Stomach (tissue), 8 donors: ENCODE measurements at regions not wholly inside any gene's neighbourhood (a gene's known extent, or its start where the extent isn't known, plus 50 kb on each side); places are given as distances from the start of the nearest gene placed in this dataset.

Experiments
- DNase-seq, 2 donors: peaks; one replicate each; pipeline versions ENCODE4 v3.0.0 to v3.0.0-alpha.2; 2013 to 2019
- H3K27ac ChIP-seq, 5 donors: fragments of 200-600 bp in 4 of 5; sonication (generic) in 4 of 5; one replicate each; pipeline ENCODE4 v1.5.1; 2013 to 2019; ENCODE audit warnings: mild to moderate bottlenecking in 1 of 5, moderate library complexity in 1 of 5
- H3K27me3 ChIP-seq, 3 donors: fragments of 200-600 bp; sonication (generic); one replicate each; pipeline ENCODE4 v1.5.1; 2017 to 2019; ENCODE audit warnings: mixed run types in 1 of 3
- H3K36me3 ChIP-seq, 4 donors: fragments of 200-600 bp; sonication (generic); 1 replicate in 3 of 4; 2 replicates in 1 of 4; pipeline ENCODE4 v1.5.1; 2016 to 2019
- H3K4me1 ChIP-seq, 4 donors: fragments of 200-600 bp; sonication (generic); one replicate each; pipeline ENCODE4 v1.5.1; 2016 to 2019
- H3K4me3 ChIP-seq, 4 donors: fragments of 200-600 bp; sonication (generic) in 3 of 4; one replicate each; pipeline ENCODE4 v1.5.1; 2016 to 2019; ENCODE audit warnings: mild to moderate bottlenecking in 1 of 4
- H3K9me3 ChIP-seq, 4 donors: fragments of 200-600 bp; sonication (generic); one replicate each; pipeline ENCODE4 v1.5.1; 2016 to 2019
- EP300 ChIP-seq: sonication (generic); formaldehyde crosslinking; IDR thresholded peaks from one replicate; pipeline ENCODE4 v1.6.1; 2017; ENCODE audit warnings: antibody characterized with exemption
- POLR2A ChIP-seq, 4 donors: fragments of 450-650 bp; IDR thresholded peaks; one replicate each; pipeline ENCODE4 v1.6.1; 2016; ENCODE audit warnings: antibody characterized with exemption in 4 of 4, control low read depth in 2 of 4, mild to moderate bottlenecking in 1 of 4, moderate library complexity in 1 of 4
- POLR2AphosphoS5 ChIP-seq, 3 donors: sonication (generic); formaldehyde crosslinking; IDR thresholded peaks; one replicate each; pipeline ENCODE4 v1.6.1; 2016; ENCODE audit warnings: antibody characterized with exemption in 3 of 3
- WGBS, 5 donors: extraction: QIAGEN DNeasy Blood & Tissue Kit in 3 of 5; methylation state at CpG; one replicate each; pipeline versions ENCODE4 v1.1.5 to v1.1.7; 2013 to 2018; 5-methylcytosine and 5-hydroxymethylcytosine counted together
- intact Hi-C: fragments of 100-400 bp; cut with DNase I; formaldehyde crosslinking; loops from one replicate; pipeline ENCODE4 v1.15.1; 2023; ENCODE audit warnings: low total_unique reads
- TF ChIP-seq, protein P1 (sequence below), 7 experiments: fragments of 450-650 bp in 4 of 7; fragments of 200-600 bp in 3 of 7; sonication (generic) in 3 of 7; IDR thresholded peaks; one replicate each; pipeline ENCODE4 v1.5.1; 2016 to 2019; ENCODE audit warnings: antibody characterized with exemption in 7 of 7, control low read depth in 2 of 7, mild to moderate bottlenecking in 1 of 7
- donor health status: healthy with polysubstance abuse.
- donor health status: Bipolar disorder and iron deficiency.
- donor health status: healthy.

DNA sequence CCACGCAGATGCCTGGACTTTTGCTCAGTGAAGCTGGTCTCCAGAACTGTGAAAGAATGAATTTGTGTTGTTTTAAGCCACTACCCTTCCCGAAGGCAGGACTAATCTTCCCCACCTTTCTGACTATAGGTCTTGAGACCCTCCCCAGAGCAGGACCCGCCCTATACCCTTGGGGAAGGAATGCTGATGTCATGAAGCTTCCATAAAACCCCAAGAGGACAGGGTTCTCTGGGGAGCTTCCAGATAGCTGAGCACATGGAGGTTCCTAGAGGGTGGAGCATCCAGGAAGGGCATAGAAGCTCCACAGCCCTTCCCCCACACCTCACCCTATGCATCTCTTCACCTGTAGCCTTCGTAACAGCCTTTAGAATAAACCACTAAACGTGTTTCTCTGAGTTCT lies 287.8 kb downstream of the SOX9 start:
- no peaks in the 10 kb centered on the region for H3K36me3 ChIP-seq
- peaks cover 12 to 42% (median 39%) of the 10 kb centered on the region in 4 donors for H3K4me1 ChIP-seq
- peak overlapping the region in 2 of 5 donors; percentile 4 to 75 for H3K27ac ChIP-seq
- intact Hi-C loops = no loop called here
- no peaks in the 10 kb centered on the region for H3K9me3 ChIP-seq
- DNase-seq = no peak
- H3K4me3 ChIP-seq = no peak overlapping the region
- H3K27me3 ChIP-seq = no peaks in the 10 kb centered on the region
- WGBS, 5 donors = 84 to 91% (median 86%) methylated on average over 5 of the region's 5 CpGs
- TF ChIP-seq EP300 = no peak

DNA sequence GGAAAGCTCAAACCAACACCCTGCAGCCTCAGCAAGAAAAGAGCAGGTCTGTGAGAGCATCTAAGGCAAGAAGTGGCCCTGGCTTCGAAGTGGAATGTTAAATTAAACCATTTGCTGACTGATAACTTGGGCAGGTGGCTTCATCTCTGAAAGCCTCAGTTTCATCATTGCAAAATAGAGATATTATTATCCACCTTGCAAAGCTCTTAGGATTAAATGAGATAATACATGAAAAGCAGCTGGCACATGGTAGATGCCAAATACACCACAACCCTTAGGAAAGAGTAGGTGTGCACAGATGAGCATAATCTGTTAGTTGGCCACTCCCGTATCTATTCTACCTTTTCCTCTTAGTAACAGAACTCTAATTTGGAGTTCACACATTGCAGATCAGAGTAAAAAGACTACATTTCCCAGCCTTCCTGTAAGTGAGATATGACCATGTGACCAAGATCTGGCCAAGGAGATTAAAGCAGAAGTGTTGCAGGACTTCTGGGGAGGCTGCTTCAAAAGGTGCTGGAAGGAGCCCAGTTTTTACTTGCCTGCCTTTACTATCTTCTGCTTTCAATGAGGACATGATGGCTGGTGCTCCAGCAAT lies 288.7 kb downstream of the SOX9 start:
- intact Hi-C loops = no loop called here
- Histone ChIP-seq H3K4me1 (peaks cover 12 to 48% (median 37%) of the 10 kb centered on the region in 4 donors), H3K27me3 (no peaks in the 10 kb centered on the region), H3K27ac (no peak overlapping the region), H3K4me3 (no peak overlapping the region), H3K36me3 (no peaks in the 10 kb centered on the region), H3K9me3 (no peaks in the 10 kb centered on the region)
- DNase-seq = no peak
- WGBS, 5 donors = 85 to 95% (median 91%) methylated on average over 2 of the region's 2 CpGs
- TF ChIP-seq EP300 = no peak
- no peak for TF ChIP-seq POLR2AphosphoS5 (IDR thresholded peaks at IDR 0.05)
- TF ChIP-seq, protein P1, sequence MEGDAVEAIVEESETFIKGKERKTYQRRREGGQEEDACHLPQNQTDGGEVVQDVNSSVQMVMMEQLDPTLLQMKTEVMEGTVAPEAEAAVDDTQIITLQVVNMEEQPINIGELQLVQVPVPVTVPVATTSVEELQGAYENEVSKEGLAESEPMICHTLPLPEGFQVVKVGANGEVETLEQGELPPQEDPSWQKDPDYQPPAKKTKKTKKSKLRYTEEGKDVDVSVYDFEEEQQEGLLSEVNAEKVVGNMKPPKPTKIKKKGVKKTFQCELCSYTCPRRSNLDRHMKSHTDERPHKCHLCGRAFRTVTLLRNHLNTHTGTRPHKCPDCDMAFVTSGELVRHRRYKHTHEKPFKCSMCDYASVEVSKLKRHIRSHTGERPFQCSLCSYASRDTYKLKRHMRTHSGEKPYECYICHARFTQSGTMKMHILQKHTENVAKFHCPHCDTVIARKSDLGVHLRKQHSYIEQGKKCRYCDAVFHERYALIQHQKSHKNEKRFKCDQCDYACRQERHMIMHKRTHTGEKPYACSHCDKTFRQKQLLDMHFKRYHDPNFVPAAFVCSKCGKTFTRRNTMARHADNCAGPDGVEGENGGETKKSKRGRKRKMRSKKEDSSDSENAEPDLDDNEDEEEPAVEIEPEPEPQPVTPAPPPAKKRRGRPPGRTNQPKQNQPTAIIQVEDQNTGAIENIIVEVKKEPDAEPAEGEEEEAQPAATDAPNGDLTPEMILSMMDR (IDR thresholded peaks at IDR 0.05) = no peak
- TF ChIP-seq POLR2A (IDR thresholded peaks at IDR 0.05) = no peak

DNA sequence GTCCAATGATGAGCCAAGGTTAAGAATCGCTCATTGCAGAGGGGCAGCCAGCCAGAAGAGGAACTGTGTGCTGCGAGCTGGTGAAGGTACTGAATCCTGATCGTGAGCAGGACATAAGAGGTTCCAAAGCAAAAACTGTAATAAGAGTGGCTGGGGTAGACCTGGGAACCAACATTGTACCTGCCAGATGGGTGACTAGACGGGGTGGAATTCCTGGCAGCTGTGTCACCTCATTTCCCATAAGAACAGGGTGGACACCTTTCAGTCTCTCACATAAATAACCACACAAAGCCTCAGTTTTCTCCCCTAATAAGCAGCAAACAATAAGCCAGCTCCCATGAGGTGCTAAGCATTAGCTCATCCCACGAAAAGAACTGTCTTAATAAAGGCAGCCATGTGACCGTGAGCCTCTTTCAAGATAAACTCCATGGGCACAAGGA lies 290.3 kb downstream of the SOX9 start:
- peak overlapping the region in 2 of 5 donors; percentile 14 to 38 for H3K27ac ChIP-seq
- H3K27me3 ChIP-seq = no peaks in the 10 kb centered on the region
- TF ChIP-seq POLR2AphosphoS5 (IDR thresholded peaks at IDR 0.05) (no peak), EP300 (no peak), POLR2A (IDR thresholded peaks at IDR 0.05) (no peak)
- TF ChIP-seq, protein P1 (IDR thresholded peaks at IDR 0.05) = no peak
- no peaks in the 10 kb centered on the region for H3K36me3 ChIP-seq
- 68 to 88% (median 77%) methylated on average over 6 of the region's 6 CpGs for WGBS, 5 donors
- intact Hi-C loops = no loop called here
- no peak overlapping the region for H3K4me3 ChIP-seq
- H3K4me1 ChIP-seq = peaks cover 12 to 51% (median 39%) of the 10 kb centered on the region in 4 donors
- no peak for DNase-seq
- no peaks in the 10 kb centered on the region for H3K9me3 ChIP-seq

DNA sequence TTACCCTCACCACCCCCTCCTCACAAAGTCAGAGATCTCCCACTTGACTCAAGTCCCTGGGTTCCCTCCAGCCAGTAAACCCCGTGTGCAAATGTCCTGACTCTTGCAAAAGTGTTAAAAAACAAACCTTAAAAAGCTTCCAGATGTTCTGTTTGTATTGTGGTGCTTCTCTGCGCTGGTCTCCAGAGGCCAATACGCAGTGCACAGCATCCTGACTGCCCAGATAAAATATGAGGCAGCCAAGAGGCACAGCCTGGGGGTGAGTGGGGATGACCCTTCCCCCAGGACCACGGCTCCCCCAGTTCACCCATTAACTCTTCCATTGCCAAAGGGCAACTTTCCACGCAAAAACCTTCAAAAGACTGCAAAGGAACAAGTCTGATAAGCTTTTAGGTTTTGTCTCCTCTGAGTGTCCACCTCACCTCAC lies 291.8 kb downstream of the SOX9 start:
- intact Hi-C loops = no loop called here
- Histone ChIP-seq H3K4me1 (peaks cover 5 to 44% (median 27%) of the 10 kb centered on the region in 4 donors), H3K9me3 (peaks cover 0 to 9% (median 4%) of the 10 kb centered on the region in 4 donors), H3K36me3 (no peaks in the 10 kb centered on the region), H3K27ac (peak overlapping the region in 2 of 5 donors; percentile 7 to 11), H3K4me3 (no peak overlapping the region), H3K27me3 (no peaks in the 10 kb centered on the region)
- WGBS, 5 donors = 33 to 52% (median 45%) methylated on average over 5 of the region's 5 CpGs
- DNase-seq = no peak
- TF ChIP-seq POLR2AphosphoS5 (IDR thresholded peaks at IDR 0.05) = no peak
- TF ChIP-seq EP300 = no peak
- TF ChIP-seq, protein P1 (IDR thresholded peaks at IDR 0.05) = no peak
- no peak for TF ChIP-seq POLR2A (IDR thresholded peaks at IDR 0.05)
